Left colon (tissue), 2 donors: ENCODE measurements at regions not wholly inside any gene's neighbourhood (a gene's known extent, or its start where the extent isn't known, plus 50 kb on each side); places are given as distances from the start of the nearest gene placed in this dataset.

Experiments used
- ATAC-seq: fragments of 200-7000 bp; cut with Tn5 transposase; one replicate; pipeline ENCODE4 v1.9.1; 2020; ENCODE audit warnings: mild to moderate bottlenecking, moderate library complexity
- DNase-seq, 2 donors: peaks; one replicate each; pipeline ENCODE4 v3.0.0-alpha.2; 2020
- intact Hi-C, 2 donors: fragments of 100-400 bp; cut with DNase I in 1 of 2; cut with micrococcal nuclease in 1 of 2; formaldehyde crosslinking; loops; one replicate each; pipeline versions ENCODE4 v1.11.2 to v1.14.0; 2022; cut with DNase I, micrococcal nuclease
- donor health status: DM: no; HTN: no; CAD: no.
- donor health status: DM: yes; HTN: yes; CAD: no.

DNA sequence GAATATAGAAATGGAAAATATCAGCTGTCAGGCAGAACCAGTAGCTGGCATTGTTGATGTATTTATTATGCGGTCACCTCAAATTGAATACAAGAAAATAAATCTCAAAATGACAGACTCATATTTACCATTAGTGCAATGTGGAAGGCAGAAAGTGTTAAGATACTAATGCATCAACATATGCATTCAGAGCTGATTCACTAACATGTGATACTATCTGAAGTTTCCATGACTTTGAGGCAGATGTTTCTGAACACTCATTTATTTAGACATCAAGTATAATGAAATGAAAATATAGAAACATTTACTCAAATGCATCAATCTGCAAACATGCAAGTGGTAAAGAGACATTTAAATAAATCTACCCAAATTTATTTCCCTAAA, 474.2 kb upstream of the SLC10A2 start:
- intact Hi-C loops = no loop called here
- ATAC-seq (no peak), DNase-seq (no peak)

DNA sequence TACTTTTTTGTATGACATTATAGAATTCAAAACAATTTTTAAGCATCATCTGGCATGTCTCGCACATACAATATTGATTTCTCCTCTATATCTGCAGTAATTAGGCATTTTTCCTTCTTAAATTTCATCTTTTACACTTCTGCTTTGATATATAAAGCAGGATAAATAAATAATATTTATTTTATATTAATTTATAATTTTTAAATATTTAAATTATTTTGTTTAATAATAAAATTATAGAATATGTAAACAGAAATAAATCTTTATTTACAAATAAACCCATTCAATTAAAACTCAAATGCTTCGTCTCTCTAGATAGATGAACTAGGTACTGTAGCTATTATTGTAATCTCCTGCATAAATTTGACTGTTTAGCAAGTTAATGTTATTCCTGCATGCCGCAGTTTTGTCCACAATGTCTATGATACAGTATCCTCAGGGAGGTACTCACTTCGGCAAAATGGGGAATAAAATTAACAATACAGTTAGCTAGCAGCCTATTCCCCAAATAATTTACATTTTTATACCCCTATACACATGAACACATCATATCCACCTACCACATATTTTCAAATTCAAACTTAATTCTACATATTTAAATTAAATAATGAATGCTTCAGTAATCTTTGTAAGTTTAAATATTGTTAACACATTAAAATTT, 473.6 kb upstream of the SLC10A2 start:
- intact Hi-C loops = no loop called here
- no peak for DNase-seq
- ATAC-seq = no peak

DNA sequence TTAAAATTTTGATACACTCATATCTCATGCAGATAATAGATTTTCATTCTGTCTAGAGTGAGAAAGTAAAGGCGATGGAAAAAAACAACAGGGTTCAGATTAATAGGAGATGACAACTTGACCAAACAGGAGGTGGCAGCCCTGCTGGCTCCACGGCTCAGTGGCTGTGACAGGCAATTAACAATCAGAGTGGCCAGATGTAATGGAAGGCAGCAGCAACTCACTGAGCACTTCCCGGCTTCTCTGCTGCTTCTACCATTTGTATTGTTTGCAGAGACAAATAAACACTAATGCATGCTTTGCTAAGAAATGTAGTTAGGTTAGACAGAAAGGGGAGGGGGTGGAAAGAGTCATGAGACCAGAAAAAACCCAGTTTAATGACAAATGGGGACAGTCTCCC, 473.0 kb upstream of the SLC10A2 start:
- ATAC-seq (no peak), DNase-seq (no peak)
- intact Hi-C loops = no loop called here

DNA sequence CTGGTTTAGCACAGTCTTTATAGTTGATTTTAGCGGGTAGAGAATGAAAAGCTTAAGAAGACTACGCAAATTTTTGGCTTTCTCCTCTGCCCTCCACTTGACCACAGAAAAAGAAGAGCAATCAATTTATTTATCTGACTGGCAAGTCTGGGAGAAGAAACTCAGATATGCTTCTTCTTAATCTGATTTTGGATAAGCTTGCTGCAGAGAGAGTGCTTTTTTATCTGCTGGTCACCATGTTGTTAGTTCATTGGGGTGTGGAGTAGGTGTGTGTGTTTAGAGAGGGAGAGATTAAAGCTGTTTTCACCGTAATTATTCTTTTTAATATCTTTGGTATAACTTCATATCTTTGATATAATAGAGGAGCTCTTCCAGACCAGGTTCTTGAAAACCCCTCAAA, 471.4 kb upstream of the SLC10A2 start:
- no peak for DNase-seq
- intact Hi-C loops = no loop called here

DNA sequence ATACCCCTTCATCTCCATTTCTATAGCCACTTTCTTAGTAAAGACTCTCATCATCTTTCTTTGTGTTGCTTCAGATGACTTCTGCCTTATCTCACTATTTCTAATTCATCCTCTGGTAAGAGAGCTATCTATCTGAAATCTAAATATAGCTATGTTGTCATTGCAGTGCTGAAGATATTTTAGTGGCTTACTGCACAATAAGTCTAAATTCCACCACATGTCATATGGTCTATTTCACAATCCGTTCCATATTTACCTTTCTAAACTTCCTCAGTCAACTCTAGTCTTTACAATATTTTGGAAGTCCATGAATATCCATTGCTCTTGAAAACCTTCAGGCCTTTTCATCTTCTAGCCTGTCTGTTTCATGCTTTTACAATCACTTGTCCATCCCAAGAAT, 465.1 kb upstream of the SLC10A2 start:
- intact Hi-C loops = no loop called here
- no peak for DNase-seq
- peak; percentile 97 for ATAC-seq

More for the DNA sequence above, 471.4 kb upstream of the SLC10A2 start:
- no peak for ATAC-seq

DNA sequence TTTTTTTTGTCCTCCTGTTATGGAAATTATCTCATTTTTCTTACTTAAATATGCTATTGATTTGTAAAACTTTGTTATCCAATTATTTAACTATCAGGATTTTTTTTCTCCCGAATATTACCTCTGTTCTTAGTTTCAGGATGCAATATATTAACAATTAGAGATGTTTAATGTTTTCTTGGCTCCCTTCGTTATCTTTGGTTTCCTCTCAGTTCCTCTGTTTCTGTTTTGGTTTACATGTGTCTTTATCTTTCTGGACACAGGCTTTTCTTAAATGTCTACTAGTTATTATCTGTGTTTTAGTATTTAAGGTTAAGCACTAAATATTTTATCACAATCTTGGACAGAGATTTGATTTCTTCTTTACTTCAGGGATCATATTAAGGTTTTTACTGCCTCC, 462.2 kb upstream of the SLC10A2 start:
- ATAC-seq (no peak), DNase-seq (no peak)
- intact Hi-C loops = no loop called here

DNA sequence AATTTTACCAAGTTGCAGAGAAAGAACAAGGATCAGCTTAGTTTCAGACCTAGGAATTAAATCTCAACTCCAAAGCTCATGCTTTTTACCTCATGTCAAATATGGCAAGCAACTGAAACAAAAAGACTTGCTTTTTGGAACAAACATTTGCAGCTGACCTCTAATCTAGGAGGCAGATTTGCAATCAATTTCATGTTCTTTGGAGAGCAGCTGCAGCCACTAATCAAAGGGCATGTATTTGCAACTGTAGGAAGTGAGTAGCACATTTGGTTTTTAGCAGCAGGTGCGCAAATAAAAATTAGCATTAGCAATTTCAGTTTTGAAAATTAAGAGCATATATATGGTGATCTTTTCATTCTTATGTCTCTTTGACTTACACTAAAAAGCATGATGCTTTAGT, 459.3 kb upstream of the SLC10A2 start:
- intact Hi-C loops = no loop called here
- DNase-seq (no peak), ATAC-seq (no peak)

DNA sequence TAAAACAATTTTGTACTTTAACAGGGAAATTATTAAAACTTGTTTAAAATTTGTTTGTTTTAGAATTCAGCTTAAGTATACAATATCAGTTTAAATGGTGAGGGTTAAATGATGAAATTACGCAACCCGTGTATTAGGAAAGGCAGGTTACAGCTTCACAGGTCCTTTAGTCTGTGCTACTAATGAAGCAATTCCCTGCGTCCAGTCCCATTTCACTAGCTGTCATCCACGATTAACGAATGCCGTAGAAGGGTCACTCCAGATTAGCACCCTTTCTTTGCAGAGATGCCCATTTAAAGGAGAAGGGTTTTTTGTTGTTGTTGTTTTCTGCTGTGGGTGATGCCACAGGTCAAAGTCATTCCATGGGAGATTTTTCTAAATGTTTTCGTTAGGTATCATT, 457.6 kb upstream of the SLC10A2 start:
- intact Hi-C loops = no loop called here
- ATAC-seq (no peak), DNase-seq (no peak)

DNA sequence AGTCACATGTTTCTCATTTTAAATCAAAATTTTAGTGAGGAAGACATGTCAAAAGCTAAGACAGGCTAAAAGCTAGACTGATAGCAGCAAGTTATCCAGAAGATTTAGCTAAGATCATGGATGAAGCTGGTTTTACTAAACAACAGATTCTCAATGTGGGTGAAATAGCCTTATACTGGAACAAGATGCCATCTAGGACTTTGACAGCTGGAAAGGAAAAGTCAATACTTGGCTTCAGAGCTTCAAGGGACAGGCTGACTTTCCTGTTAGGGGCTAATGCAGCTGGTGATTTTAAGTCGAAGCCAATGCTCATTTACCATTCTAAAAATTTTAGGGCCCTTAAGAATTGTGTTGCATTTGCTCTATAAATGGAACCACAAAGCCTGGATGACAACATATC, 455.3 kb upstream of the SLC10A2 start:
- intact Hi-C loops = no loop called here
- ATAC-seq (no peak), DNase-seq (no peak)

DNA sequence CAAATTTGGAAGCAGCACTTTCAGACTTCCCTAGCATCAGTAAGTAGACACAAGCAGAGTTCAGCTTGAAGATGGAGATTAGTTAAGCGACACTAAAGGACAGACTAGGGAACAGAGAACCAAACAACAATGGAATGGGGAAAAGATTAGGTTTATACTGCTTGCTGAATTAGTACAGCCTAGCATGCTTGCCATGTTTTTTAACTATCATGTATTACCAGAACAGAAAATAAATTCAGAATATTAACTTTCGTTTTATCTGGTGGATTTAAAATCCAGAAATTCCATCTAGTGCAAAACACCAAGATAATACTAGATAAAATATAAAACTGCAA, 451.5 kb upstream of the SLC10A2 start:
- ATAC-seq (peak; percentile 61), DNase-seq (no peak)
- intact Hi-C loops = no loop called here

DNA sequence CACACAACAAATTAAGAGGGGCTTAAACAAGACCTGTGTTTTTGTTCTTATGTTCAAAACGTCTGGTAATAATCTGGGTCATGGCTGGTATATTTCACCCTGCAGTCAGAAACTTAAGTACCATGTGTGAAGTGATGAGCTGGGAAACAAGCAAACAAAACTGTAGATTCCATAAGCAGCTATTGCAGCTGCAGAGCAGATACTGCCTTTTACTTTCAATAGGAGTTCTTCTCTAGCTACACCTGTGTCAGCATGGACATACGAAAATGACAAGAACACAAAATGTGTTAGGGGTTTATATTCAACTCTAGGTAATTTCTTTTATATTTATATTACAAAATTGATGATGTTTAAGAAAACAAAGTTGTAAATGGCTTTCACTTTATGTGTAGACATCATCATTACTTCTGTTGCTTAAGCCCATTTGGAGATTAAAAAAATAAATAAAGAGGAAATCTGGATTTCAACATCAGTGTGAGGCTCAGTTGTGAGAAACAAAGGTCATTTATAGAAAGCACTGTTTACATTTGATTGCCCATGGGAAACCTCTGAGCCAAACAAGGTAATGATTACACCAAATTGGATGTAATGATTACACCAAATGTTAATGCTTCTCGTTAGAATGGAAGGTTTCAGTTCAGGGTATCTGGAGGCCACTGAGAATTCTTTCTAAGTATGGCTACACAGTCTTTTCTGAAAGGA, 451.0 kb upstream of the SLC10A2 start:
- ATAC-seq (peak; percentile 96), DNase-seq (no peak)
- intact Hi-C loops = no loop called here

DNA sequence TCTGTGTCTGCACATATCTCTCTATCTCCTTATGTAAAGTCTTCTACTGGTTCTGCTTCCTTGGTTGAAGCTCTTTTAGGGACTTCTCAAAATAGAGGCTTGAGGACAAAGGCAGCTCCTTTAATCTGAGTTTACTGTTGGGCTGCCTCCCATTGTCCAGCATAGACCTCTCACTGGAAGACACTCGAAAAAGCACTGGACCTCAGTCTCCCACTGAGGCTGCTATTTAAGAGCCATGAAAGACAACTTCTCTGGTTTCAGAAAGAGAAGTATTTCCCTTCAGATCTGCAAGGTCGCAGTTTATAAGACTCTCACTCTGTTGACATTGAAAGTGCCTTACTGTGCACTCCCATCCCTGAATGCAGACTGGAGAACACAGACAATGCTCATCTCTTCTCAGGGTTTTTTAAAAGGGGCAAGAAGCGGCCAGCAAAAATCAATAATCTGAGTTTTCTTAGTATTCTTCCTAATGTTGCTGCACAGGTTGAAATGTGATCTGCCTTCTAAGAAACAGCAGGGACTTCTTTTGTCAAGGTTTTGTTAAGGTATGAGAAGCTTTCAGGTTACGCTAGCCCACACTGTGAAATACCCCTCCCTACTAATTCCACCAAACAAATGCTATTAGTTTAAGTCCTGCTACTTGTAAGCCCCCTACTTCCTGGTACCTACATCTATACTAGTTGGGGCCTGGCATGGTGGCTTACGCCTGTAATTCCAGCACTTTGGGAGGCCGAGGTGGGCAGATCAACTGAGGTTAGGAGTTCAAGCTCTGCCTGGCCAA, 450.0 kb upstream of the SLC10A2 start:
- DNase-seq (no peak), ATAC-seq (no peak)
- intact Hi-C loops = no loop called here

DNA sequence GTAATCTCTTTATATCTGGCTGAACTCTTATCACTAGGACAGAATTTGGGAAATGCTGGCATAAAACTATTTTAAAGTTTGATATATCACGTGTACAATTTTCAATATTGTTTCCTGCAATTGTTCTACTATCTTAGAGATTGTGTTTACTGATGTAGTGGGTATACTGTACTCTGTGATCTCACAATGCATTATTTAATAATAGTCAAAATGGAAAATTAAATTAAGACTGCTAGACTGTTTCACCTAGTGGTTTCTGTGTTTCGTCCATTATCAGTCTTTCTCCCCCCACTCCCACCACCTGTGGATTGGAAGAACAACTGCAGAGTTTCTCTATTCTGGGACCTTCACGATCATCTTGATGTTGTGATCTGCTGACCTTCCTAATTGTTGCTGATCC, 449.2 kb upstream of the SLC10A2 start:
- DNase-seq = no peak
- no peak for ATAC-seq
- intact Hi-C loops = no loop called here

DNA sequence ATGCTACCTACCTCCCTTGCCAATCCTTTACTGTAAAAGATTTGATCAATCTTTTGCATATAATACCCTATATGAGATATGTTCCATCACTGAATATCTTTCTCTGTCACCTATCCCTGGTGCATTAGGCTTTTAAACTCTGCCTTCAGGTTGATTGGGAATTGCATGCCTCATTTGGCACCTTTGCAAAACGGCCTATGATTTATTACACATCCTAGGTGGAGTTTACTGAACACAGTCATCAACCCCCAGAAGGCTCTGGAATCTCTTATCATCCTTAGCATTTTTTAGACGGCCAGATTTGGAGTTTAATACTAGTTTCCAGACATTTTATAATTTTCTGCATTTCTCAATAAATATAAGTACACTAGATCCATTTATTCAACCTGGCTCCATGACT, 448.4 kb upstream of the SLC10A2 start:
- intact Hi-C loops = no loop called here
- ATAC-seq (no peak), DNase-seq (no peak)

DNA sequence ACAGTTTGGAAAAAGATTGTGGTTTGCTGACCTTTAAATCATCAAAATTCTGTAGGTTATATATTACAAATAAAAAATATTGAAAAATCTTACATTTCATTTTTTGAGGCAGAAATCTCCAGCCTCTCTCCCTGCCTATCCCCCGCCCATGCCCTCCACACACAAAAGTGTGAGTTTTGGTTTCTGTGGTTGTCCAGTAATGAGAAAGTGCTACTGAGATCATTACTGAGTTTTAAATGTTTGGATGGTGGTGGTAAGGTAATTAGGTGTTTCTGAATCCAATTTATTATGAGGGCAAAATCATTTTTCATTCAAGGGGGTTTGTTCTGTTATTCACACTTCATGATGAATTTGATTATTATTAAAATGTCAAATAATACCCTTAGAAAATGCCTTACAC, 448.0 kb upstream of the SLC10A2 start:
- intact Hi-C loops = no loop called here
- no peak for ATAC-seq

DNA sequence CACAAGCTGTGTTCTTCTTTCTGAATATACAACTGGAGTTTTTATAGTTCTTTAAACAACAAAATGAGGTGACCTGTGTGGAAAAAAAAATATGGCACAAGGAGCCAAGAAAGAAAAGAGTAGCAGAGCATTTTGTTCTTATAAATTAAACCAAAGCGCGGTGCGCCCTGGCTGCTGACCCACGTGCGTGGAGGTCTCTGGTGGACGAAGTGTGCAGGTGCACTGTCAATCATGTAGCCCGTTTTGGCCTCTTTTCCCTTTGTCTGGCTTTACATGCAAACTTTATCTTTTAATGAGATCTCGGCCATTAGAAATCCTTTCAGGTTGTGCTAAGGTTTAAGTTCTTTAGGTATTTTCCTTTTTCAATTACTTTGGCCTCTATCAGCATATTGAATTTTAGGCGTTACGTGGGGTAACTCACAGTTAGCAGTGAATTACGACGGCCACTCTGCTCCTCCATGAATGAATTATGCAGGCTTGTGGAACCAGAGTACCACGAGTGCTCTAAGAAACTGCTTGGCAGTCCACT, 443.9 kb upstream of the SLC10A2 start:
- DNase-seq (no peak), ATAC-seq (no peak)
- intact Hi-C loops = no loop called here

More for the DNA sequence above, 448.0 kb upstream of the SLC10A2 start:
- DNase-seq = no peak

DNA sequence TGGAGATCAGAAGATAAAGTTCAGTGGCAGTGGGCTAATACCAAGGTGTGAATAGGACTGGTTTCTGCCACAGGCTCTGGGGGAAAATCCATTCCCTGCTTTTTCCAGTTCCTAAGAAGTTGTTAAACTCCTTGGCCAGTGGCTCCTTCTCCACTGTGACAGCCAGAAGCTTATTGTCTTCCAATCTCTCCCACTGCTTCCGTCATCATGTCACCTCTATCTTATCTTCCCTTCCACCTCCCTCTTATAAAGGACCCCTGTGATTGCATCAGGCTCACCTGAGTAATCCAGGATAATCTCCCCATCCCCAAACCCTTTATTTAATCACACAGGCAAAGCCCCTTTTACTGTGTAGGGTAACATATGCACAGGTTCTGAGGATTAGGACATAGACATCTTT, 431.2 kb upstream of the SLC10A2 start:
- DNase-seq (no peak), ATAC-seq (no peak)
- intact Hi-C loops = no loop called here

DNA sequence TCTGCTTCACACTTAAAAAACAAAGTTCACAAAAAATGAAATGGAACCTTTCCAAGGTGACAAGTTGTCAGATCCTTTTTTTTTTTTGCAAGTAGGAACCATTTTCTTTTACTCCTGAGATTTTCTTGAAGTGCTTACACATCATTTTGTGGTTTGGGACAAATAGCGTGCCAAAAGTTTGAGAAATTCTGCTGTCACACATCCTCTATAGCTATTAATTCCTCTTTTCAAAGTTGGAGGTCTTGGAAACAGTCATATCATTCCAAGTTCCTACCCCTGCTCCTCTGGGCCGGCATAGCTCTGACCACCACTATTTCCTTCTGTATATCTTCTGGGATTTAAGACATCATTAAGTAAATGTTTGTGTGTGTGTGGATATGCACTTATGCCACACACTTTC, 421.6 kb upstream of the SLC10A2 start:
- no peak for DNase-seq
- intact Hi-C loops = no loop called here
- ATAC-seq = no peak

DNA sequence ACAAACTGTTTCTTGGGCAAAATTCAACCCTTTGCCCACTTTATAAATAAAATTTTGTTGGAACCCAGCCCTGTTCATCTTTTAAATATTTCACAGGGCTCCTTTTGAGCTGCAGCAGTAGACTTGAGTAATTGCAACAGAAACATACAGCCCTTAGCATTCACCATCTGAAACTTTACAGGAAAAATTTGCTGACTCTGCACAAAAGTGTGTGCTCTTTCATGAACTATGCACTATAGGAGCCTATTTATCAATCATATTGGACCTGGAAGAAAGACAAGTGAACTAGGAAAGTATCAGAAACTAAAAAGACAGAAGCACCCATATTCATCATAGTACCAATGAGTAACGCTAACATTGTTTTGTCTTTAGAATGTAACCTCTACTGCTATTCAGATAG, 406.9 kb upstream of the SLC10A2 start:
- no peak for DNase-seq
- intact Hi-C loops = no loop called here
- ATAC-seq = no peak

DNA sequence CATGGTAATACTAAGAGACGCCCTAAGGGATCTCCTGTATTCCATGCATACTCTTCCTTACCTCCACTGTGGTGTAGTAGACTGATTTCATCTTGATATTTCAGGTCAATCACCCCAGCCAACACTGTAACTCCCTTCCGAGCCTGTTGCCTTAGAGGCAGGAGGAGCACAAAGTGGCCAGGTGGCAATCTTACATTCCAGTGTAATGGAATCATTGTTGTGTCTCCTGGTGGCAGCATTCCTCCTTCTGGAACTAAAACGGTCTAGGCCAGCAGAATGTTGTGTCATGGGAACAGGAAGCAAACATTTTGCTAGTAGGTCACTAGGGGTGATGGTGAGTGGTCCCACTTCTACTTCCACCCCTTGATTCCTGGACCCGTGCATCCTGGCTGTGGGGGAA, 405.7 kb upstream of the SLC10A2 start:
- no peak for DNase-seq
- intact Hi-C loops = no loop called here
- no peak for ATAC-seq
